ENCODE measurements at regions not wholly inside any gene's neighbourhood (a gene's known extent, or its start where the extent isn't known, plus 50 kb on each side); places are given as distances from the start of the nearest gene placed in this dataset.

DNA sequence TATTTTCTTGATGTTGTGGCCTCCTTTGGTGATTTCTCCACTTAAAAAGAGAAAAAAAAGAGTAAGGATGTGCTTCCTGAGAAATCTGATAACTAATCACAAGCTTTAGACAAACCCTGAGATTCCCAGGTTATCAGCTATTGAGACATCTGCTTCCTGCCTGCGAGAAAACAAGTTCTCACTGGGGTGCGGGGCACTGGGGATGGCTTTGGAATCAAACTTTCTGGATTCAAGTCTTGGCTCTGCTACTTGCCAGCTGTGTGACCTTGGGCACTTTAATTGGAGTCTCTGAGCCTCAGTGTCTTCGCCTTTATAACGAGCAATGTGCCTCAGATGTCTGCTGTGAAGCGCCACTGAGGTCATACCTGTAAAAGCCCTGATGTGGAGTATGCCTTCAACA lies 152.5 kb upstream of the NAV2 start:
- DNase-seq (ENCODE audit: low read depth in 2 of 2): no peak

DNA sequence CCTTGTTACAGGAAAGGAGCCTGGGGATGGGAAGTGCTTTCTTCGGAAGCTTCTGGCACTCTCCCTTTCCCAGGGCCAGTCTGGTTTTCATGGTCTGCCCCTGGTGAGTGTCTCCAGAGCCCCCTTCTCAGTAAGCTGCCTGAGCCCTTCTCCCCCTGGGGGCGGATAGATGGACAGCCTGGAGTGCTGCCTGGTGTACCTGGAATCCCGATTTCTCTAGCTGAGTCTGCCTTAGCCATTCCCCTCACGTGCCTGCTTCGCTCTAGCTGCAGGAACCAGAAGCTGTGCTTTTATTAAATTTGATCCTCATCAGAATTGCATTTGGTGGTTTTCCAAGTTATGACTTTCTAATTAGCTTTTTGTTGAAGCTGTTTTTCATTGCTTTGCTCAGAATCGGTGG lies 152.9 kb upstream of the NAV2 start:
- no peak for DNase-seq (ENCODE audit: low read depth in 2 of 2)

DNA sequence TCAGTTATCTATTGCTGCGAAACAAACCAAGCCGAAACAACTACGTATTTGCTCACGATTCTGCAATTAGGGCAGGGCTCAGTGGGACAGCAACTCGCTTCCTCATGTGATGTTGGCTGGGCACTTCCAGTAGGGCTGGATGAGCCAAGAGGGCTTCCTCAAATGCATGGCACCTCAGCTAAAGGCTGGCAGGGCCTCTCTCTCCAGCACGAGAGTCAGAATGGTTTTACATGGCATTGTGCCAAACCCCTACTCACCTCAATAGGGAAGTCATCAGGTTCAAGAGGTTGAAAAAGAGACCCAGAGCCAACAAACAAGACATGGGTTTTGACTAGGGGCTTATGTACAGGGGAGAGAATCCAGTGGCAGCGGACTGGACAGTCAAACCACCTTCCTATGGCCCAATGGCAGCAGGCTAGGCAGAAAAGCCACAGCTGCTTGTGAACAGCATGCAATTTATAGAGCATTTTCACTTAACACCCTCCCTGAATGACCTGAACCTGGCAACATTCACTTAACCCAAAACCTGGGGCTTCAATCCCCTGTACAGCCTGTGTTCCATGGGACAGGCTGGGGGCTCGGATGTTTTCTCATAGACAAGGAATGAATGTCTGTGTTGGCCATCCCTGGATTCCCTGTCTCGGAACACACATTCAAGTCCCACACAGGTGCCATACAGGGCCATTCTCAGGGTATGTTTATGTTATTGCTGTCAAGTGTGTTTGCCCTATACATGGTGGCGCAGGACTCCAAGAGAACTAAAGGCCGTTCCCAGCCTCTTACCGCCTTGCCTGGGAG lies 154.2 kb upstream of the NAV2 start:
- no peak for DNase-seq (ENCODE audit: low read depth in 2 of 2)

DNA sequence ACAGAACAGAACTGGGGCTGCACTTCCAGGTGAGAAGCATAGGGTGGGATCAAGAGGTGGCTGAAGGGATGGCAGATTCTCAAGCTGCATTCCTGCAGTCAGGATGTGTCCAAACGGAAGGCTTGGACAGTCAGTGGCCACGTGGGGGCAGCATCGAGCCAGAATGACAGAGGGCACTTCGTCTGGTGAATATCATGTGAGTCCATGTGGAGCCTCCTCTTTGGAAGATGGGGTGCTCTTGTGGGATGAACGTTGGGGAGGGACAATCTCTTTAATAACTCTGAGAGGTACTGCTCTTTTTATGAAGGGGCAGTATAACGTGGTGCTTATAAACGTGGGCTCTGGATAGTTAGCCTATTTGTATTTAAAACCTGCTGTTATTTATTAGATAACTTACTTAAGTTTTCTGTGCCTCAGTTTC lies 154.9 kb upstream of the NAV2 start:
- DNase-seq (ENCODE audit: low read depth in 2 of 2): peak; percentile 39 to 51

DNA sequence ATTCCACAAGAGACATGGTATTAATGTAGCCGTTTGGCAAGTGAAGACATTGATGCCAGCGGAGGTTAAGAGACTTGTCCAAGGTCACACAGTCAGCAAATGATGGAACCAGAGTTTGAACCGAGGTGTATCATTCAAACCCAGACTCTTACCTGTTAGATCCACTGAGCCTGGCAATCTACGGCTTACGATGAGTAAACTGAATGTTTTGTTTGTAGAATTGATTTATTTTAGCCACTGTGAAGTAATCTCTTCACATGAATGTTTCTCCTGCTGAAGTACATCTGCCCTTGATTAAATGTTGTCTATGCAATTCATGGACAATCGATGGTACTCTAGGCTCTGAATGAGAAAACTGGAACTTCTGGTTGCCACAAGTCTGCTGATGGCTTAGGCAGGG lies 155.5 kb upstream of the NAV2 start:
- DNase-seq (ENCODE audit: low read depth in 2 of 2): no peak

DNA sequence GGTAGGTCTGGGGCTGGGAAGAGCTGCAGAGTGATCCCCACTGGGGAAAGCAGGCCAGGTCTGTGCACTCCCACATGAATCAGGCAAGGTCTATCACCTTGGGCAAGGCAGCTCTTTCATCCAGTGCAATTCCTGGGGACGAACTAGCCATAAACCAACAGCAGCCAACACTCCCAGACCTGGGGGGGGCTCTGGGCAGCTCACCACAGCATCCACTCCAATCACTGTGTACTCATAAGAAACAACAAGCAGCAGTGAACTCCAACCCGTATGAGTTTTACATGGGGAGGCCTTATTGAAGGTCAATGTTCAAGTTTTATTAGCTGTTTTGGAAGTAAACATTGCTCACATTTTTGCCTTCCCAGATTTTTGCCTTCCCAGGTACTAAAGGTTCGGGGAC lies 157.4 kb upstream of the NAV2 start:
- DNase-seq (ENCODE audit: low read depth in 2 of 2): no peak

DNA sequence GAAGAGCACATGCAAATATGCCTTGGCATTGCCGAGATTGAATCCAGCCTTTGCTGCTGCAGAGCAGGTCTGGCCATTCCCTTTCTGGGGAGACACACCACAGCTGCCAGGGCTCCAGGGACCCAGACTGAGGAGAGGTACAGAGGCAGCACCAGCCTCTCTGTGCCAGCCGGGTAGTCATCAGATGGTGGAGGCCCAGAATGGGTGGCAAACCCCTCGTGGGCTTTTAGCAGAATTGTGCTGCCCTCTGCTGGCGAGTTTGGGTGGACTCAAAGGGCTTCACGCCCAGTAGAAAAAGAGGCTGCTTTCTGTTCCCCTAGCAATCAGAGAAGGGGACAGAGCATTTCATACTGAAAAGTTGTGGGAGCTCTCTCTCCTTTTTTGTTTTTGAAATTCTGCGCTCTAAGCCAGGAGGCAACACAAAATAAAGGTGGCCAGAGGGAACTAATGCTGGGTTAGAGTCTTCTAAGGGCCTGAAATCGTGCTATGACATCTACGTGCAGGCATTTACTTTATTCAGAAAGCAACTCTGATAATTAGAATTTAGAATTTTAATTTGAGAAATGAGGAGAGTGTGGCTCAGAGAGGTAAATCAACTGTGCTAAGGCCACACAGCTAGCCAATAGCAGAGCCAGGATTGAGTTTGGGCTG lies 158.8 kb upstream of the NAV2 start:
- DNase-seq (ENCODE audit: low read depth in 2 of 2): peak; percentile 25 to 26

DNA sequence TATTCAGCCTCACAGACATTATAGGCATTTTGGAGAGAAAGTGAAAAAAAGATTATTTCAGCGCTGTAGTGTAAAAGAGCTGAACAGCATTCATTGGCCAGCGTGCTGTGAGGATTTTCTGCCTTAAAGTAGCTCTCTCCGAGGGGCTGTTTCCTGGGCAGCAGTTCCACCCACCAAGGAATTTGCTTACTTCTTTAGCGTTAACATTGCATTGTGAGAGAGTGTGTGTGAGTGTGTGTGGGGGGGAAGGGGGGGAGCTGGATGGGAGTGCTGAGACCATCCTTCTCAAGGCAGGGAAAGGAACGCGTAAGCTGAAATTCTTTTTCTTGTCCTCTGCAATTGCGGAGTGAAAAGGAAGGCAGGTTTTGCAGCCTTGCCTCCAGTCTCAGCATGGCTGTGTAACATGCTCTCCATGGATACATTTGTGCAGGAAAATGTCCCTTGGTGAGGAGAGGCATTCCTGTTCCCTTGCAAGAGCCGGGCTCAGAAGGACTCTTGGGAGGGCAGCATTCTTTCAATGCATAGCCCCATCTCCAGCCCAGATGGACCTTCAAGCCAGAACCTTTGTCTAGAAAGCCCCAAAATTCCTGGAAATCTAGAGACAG lies 159.9 kb upstream of the NAV2 start:
- no peak for DNase-seq (ENCODE audit: low read depth in 2 of 2)

DNA sequence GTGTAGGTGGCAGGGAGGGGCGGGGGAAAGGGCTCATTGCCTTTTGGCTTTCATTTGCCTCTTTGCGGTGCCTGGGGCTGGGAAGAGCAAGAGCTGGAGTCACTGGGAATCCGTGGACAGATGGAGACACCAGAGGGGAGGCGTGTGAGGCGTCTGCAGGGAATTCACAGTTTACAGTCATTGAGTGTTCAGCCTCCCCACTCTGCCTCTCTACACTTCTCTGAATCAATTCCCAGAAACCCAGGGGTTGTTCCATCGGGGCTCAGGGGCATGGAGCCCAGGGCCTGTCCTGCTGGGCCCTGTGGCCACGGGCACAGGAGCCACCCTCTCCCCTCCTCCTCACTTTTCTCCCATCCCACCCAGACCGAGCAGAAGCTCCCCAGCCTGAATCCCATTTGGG lies 160.5 kb upstream of the NAV2 start:
- no peak for DNase-seq (ENCODE audit: low read depth in 2 of 2)

DNA sequence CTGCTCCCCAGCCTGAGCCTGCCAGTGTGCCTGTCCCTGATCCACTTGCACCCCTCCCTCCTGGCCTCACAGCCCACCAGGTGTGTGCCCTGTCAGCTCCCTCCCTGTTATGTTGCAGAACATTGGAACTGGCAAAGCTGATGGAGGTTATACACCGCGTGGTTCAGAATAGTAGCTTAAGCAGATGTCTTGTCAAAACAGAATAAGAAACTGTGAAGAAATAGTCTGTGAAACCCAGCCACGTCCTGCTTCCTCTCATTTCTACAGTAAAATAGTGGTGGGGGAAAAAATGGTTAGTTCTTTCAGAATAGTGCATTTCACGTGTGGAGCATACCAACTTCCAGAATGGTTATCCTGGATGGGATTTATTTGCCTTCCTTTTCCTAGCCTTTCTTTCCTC lies 161.2 kb upstream of the NAV2 start:
- no peak for DNase-seq (ENCODE audit: low read depth in 2 of 2)

DNA sequence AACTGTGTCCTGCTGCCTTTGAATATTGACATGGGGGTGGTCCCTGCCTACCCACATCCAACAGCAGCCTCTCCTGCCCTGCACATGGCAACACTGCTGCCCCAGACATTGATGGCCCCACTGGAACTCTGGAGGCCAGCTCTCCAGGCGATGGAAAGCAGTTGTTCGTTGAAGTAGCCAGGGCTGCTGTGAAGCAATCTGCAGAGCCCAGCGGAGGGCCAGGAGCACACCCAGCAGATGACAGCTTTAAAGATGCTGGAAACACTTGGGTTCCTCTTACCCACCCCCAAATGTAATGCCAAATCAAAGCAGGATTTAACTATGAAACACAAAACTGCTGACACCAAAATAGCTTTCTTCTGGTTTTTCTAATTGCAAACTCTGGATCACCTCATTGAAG lies 165.6 kb upstream of the NAV2 start:
- DNase-seq (ENCODE audit: low read depth in 2 of 2): no peak

DNA sequence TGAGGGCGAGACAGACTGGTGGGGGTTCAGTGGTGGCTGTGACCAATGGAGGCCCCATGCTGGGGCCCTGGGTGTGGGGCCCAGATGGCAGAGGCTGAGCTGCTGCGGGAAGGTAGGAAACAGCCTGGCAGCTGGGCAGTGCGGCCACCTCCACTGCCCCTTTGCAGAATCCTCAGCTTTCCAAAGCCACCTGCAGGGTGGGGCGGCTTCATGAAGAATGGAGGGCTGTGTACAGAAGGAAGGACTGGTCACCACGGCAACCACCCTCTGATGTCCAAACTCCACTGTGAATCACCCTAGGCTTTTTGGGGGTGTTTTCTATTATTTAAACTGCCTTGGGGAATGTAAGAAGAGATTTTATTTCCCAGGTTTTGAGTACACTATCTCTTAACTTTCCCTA lies 166.3 kb upstream of the NAV2 start:
- no peak for DNase-seq (ENCODE audit: low read depth in 2 of 2)

DNA sequence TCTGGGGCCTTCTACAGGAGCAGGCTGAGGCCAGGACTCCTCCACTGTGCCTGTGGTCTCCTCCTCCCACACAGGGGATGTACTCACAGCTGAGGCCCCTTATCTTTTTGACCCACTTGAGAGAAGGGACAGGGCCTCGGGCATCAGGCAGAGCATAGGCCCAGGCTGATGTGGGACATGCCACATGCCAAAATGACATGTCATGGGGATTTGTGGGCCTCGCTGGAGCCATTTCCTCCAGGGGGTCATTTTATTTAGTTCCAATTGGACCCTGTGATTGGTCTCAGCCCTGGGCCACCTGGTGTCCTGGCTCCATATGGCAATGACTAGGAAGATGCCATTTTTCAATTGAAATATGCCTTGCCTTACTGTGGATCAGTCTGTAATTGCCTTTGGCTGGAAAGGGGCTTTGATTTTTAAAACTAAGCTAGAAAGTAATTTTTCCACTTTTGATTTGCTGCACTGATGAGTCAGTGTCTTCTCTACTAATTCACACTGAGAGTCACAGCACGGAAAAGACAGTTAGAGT lies 171.1 kb upstream of the NAV2 start:
- no peak for DNase-seq (ENCODE audit: low read depth in 2 of 2)

DNA sequence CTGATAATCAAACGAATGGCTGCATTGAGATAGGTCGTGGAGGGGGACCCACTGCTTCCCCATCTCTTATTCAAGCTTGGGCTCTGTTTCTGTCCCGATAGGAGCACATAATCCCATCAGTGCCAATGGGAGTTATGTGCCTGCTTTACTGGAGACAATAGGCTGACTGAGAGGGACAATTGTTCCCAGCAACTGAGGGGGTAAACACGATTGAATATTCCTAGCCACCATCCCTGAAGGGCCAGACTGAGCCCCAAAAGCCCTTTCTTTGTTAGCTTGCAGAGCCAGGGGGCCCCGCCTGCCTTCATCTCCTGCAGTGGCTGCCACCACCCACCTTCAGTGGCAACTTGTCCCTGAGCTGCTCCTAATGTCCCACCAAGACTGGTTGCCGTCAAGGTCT lies 172.8 kb upstream of the NAV2 start:
- DNase-seq (ENCODE audit: low read depth in 2 of 2): no peak

DNA sequence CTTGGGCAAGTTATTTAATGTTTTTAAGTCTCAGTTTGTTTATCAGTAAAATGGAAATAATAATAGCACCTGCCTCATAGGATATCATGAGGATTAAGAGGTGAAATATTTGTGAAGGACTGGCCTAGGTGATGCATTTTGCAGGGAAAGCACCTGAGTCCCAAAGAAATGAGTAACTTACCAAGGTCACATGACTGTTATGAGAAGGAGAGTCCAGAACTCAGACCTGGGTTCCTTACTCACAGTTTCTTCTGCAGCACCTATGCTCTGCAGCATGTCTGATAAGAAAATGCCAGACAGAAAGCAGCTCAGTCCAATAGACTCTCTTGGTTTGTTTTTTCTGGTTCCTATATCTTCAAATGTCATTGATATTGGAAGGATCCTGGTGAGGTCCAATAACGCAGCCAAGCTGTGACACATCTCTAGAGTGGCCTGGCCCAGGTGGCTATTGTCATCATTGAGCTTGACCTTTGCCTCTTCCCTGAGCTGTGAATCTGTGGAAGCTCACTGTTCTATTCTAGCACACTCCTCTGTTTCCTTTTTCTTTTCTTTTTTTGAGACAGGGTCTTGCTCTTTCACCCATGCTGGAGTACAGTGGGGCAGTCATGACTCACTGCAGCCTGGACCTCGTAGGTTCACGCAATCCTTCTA lies 174.7 kb upstream of the NAV2 start:
- no peak for DNase-seq (ENCODE audit: low read depth in 2 of 2)

DNA sequence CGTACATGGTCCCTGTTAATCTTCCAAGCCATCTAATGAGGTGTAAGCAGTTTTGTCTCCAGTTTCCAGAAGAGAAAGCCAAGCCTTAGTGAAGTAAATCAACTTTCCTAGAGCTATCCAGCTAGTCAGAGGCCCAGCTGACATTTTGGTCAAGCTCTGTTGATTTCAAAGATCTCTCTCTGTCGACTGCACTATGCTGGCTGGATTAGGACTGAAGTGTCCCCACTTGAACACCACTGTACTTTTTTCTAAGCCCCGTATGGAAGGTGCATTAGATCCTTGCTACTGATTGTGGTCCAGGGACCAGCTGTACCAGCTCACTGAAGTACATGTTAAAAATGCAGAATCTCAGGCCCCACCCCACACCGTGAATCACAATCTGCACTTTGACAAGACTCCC lies 176.5 kb upstream of the NAV2 start:
- DNase-seq (ENCODE audit: low read depth in 2 of 2): no peak

DNA sequence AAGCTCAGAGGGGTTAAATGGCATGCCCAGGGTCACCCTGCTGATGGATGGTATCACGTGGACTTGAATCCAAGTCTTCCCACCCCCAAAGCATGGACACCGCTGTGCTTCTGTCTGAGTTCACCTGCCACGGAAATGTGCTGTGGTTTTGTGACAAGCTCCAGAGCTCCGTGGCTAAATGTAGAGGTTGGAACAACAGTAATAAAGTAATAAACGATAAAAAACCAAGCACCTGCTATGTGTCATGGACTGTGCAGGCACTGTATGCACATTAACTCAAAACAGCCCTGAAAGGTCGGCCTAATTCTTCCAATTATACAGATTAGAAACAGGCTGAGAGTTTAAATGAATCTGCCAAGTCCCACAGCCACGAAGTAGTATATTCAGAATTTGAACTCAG lies 182.1 kb upstream of the NAV2 start:
- DNase-seq (ENCODE audit: low read depth in 2 of 2): no peak

DNA sequence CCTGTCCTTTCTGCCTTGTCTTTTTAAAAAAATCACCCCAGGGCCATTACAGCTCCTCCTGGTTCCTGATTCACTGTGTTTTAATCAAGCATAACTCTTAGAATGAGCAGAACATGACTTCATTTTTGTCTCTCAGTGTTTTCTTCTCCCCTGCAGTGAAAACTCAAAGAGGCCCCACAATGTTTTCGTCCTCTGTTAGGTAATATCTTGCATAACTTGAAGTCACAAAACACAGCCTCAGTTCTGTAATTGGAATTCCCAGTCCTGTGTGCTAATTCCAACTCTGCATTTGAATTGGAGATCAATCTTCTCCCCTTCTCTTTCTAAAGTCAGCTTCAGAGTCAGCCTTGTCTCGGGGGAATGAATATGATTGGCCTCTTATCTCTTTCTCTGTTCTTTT lies 186.5 kb upstream of the NAV2 start:
- no peak for DNase-seq (ENCODE audit: low read depth in 2 of 2)

DNA sequence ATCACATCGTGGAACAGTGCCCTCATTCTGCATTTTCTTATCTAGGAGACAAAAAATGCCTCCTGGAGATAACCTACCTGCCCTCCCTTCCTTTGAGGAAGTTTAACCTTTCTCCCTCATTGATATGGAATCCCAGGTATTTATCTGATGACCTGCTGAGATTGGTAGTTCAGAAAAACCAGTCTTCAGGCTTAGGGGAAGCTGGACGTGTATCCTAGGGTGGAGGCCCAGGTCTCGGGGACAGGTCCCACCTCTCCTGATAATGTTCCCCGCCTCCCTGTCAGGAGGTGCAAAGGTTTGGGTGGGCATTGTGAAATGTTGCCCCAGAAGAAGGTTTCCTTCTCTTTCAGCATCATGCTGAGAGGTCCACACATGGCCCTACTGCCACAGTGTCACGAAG lies 186.9 kb upstream of the NAV2 start:
- DNase-seq (ENCODE audit: low read depth in 2 of 2): no peak

DNA sequence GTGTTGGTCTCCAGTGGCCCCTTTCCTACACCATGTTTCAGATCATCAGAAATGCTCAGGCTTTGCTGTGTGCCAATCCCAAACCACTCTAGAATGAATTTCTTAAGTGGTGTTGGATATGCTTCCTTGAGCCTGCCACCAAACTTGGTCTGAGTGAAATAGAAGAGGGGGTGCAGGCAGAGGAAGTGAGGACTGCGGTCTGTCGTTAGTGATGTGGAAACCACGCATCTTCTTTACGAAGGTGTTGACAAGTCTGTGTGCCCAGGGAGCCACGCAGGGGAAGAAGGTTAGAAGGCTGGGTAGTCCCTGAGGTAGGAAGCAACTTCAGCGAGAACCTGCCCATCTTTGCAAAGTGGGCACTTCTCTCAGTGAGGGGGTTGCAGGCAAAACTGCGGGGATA lies 187.4 kb upstream of the NAV2 start:
- no peak for DNase-seq (ENCODE audit: low read depth in 2 of 2)

DNA sequence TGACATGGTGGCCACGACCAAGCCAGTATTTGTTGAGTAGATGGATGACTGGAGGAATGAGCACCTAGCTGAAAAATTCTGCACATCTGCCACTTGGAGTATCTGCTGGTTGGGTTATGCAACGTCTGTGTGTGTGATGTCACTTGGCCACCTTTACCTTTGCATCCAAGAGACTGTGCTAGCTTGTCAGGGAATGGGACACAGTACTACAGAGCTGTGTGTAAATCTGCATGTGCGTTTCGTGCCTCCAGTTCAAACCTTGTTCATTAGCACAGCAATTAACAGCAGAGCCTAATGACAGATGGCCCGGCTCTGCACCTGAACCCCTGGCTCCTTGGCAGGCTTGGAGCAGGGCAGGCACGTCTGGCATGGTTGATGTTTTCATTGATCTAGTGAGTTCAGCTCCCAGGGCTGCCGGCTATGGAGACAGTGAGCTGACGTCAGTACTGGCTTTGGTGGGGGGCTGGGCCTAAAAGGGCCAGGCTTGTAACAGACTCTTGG lies 188.4 kb upstream of the NAV2 start:
- no peak for DNase-seq (ENCODE audit: low read depth in 2 of 2)

DNA sequence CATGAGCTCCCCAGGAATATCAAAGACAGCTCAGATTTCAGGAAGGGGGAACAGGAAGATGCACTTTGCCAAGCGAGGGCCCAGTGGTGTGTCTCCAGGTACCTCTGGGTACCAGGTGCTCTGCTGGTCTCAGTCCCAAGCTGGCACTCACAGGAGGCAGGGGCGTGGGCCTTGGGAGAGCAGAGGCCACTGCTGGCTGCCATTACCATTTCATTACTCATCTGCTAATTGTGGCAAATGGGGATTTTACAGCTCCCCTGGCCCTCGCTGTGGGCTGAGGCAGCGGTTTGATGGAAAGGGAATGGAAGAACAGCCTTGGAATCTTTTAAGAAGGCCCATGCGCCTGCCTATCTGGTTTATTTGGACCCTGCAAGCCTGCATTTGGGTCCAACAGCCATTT lies 192.0 kb upstream of the NAV2 start:
- no peak for DNase-seq (ENCODE audit: low read depth in 2 of 2)
